SK-N-SH treated with all-trans-retinoic acid at 6 μM for 48 hours (cell line): ENCODE measurements at regions not wholly inside any gene's neighbourhood (a gene's known extent, or its start where the extent isn't known, plus 50 kb on each side); places are given as distances from the start of the nearest gene placed in this dataset.

Source experiments
- ATAC-seq: fragments of 200-7000 bp; cut with Tn5 transposase; 3 replicates; pipeline ENCODE4 v1.9.1; 2020; ENCODE audit warnings: mild to moderate bottlenecking, moderate library complexity
- ARNTL ChIP-seq: fragments of 450-650 bp; formaldehyde crosslinking; IDR thresholded peaks from 2 replicates; pipeline ENCODE4 v1.5.0; 2020; ENCODE audit warnings: low read depth, mild to moderate bottlenecking, moderate library complexity, borderline replicate concordance
- BACH2 ChIP-seq: fragments of 250-450 bp; sonication (Bioruptor Pico); IDR thresholded peaks from 2 replicates; pipeline ENCODE4 v1.9.0; 2021; ENCODE audit warnings: mild to moderate bottlenecking, borderline replicate concordance
- CSDC2 ChIP-seq: fragments of 250-450 bp; sonication (Bioruptor Pico); IDR thresholded peaks from 2 replicates; pipeline ENCODE4 v1.5.0; 2020; ENCODE audit warnings: mild to moderate bottlenecking, moderate library complexity
- CSRNP3 ChIP-seq: fragments of 250-450 bp; sonication (Bioruptor Pico); IDR thresholded peaks from 2 replicates; pipeline ENCODE4 v1.5.1; 2021; ENCODE audit warnings: mild to moderate bottlenecking, moderate library complexity
- ESRRG ChIP-seq: fragments of 250-450 bp; sonication (Bioruptor Pico); IDR thresholded peaks from 2 replicates; pipeline ENCODE4 v1.6.1; 2021; ENCODE audit warnings: mild to moderate bottlenecking
- GLIS3 ChIP-seq: fragments of 250-450 bp; sonication (Bioruptor Pico); IDR thresholded peaks from 2 replicates; pipeline ENCODE4 v1.5.0; 2020; ENCODE audit warnings: mild to moderate bottlenecking, moderate library complexity
- ISL1 ChIP-seq: fragments of 250-450 bp; sonication (Bioruptor Pico); IDR thresholded peaks from 2 replicates; pipeline ENCODE4 v2.1.2; 2022; ENCODE audit warnings: mild to moderate bottlenecking, moderate library complexity
- OSR1 ChIP-seq: fragments of 250-450 bp; sonication (Bioruptor Pico); IDR thresholded peaks from 2 replicates; pipeline ENCODE4 v1.8.0; 2022; ENCODE audit warnings: moderate library complexity, mild to moderate bottlenecking, inconsistent platforms
- PATZ1 ChIP-seq: fragments of 250-450 bp; sonication (Bioruptor Pico); IDR thresholded peaks from 2 replicates; pipeline ENCODE4 v1.8.0; 2020; ENCODE audit warnings: mild to moderate bottlenecking, moderate library complexity, borderline replicate concordance
- POU6F1 ChIP-seq: fragments of 250-450 bp; sonication (Bioruptor Pico); IDR thresholded peaks from 2 replicates; pipeline ENCODE4 v1.8.0; 2021; ENCODE audit warnings: low read depth, mild to moderate bottlenecking, moderate library complexity, borderline replicate concordance
- PPARA ChIP-seq: fragments of 250-450 bp; sonication (Bioruptor Pico); IDR thresholded peaks from 2 replicates; pipeline ENCODE4 v1.5.0; 2020; ENCODE audit warnings: mild to moderate bottlenecking, borderline replicate concordance
- RARB ChIP-seq: fragments of 250-450 bp; sonication (Bioruptor Pico); IDR thresholded peaks from 2 replicates; pipeline ENCODE4 v1.8.0; 2021; ENCODE audit warnings: mild to moderate bottlenecking, moderate library complexity
- SNAI2 ChIP-seq: fragments of 250-450 bp; sonication (Bioruptor Pico); IDR thresholded peaks from 2 replicates; pipeline ENCODE4 v1.5.0; 2020; ENCODE audit warnings: mild to moderate bottlenecking, moderate library complexity
- TCF4 ChIP-seq: fragments of 250-450 bp; sonication (Bioruptor Pico); IDR thresholded peaks from 2 replicates; pipeline ENCODE4 v1.8.0; 2021; ENCODE audit warnings: mild to moderate bottlenecking, moderate library complexity, borderline replicate concordance
- TOX ChIP-seq: fragments of 250-450 bp; sonication (Bioruptor Pico); IDR thresholded peaks from 2 replicates; pipeline ENCODE4 v1.8.0; 2021; ENCODE audit warnings: mild to moderate bottlenecking, moderate library complexity, borderline replicate concordance
- TSHZ2 ChIP-seq: fragments of 250-450 bp; sonication (Bioruptor Pico); IDR thresholded peaks from 2 replicates; pipeline ENCODE4 v1.5.0; 2020; ENCODE audit warnings: mild to moderate bottlenecking, moderate library complexity
- ZC3H10 ChIP-seq: fragments of 250-450 bp; sonication (Bioruptor Pico); IDR thresholded peaks from 2 replicates; pipeline ENCODE4 v1.5.1; 2021; ENCODE audit warnings: mild to moderate bottlenecking, moderate library complexity
- ZFP3 ChIP-seq: fragments of 250-450 bp; sonication (Bioruptor Pico); IDR thresholded peaks from 2 replicates; pipeline ENCODE4 v1.5.0; 2020; ENCODE audit warnings: mild to moderate bottlenecking, moderate library complexity
- ZFP30 ChIP-seq: fragments of 450-650 bp; formaldehyde crosslinking; IDR thresholded peaks from 2 replicates; pipeline ENCODE4 v1.5.0; 2022; ENCODE audit warnings: mild to moderate bottlenecking, moderate library complexity
- ZNF565 ChIP-seq: fragments of 450-650 bp; formaldehyde crosslinking; conservative IDR thresholded peaks from 2 replicates; pipeline ENCODE4 v1.5.0; 2020; ENCODE audit warnings: low read depth, mild to moderate bottlenecking, moderate library complexity
- ZNF70 ChIP-seq: fragments of 450-650 bp; formaldehyde crosslinking; IDR thresholded peaks from 2 replicates; pipeline ENCODE4 v1.5.0; 2020; ENCODE audit warnings: mild to moderate bottlenecking, moderate library complexity
- ZNF8 ChIP-seq: fragments of 450-650 bp; formaldehyde crosslinking; IDR thresholded peaks from 2 replicates; pipeline ENCODE4 v1.5.0; 2020; ENCODE audit warnings: mild to moderate bottlenecking, moderate library complexity

GRCh38 chr10:36263871-36264270, 621.8 kb upstream of the FZD8 start:
- no peak for TF ChIP-seq ZFP3
- TF ChIP-seq ZNF8 (CRISPR knock-in tag): no peak
- TF ChIP-seq ZFP30: no peak
- no peak for TF ChIP-seq RARB (CRISPR knock-in tag)
- no peak for TF ChIP-seq ZC3H10 (CRISPR knock-in tag)
- TF ChIP-seq TCF4 (CRISPR knock-in tag): no peak
- TF ChIP-seq ESRRG (CRISPR knock-in tag): no peak
- no peak for TF ChIP-seq PATZ1 (CRISPR knock-in tag)
- no peak for TF ChIP-seq ZNF565 (CRISPR knock-in tag)
- no peak for TF ChIP-seq SNAI2
- no peak for TF ChIP-seq TOX (CRISPR knock-in tag)
- no peak for TF ChIP-seq ZNF70
- no peak for TF ChIP-seq ISL1 (CRISPR knock-in tag)
- TF ChIP-seq CSRNP3: no peak
- TF ChIP-seq PPARA (CRISPR knock-in tag): no peak
- TF ChIP-seq OSR1 (CRISPR knock-in tag): no peak
- TF ChIP-seq TSHZ2 (CRISPR knock-in tag): no peak
- TF ChIP-seq POU6F1 (CRISPR knock-in tag): no peak
- no peak for TF ChIP-seq BACH2 (CRISPR knock-in tag)
- no peak for ATAC-seq

- no peak for TF ChIP-seq PATZ1 (CRISPR knock-in tag)
- TF ChIP-seq ZFP30: no peak
- no peak for TF ChIP-seq ARNTL
- no peak for TF ChIP-seq TCF4 (CRISPR knock-in tag)
- TF ChIP-seq ZNF70: no peak
- no peak for TF ChIP-seq GLIS3 (CRISPR knock-in tag)
- TF ChIP-seq ZNF565 (CRISPR knock-in tag): no peak
- no peak for TF ChIP-seq POU6F1 (CRISPR knock-in tag)
- TF ChIP-seq RARB (CRISPR knock-in tag): no peak
- no peak for TF ChIP-seq CSDC2 (CRISPR knock-in tag)
- TF ChIP-seq ESRRG (CRISPR knock-in tag): no peak
- TF ChIP-seq TOX (CRISPR knock-in tag): no peak
- no peak for TF ChIP-seq SNAI2
- no peak for TF ChIP-seq ZNF8 (CRISPR knock-in tag)
- no peak for TF ChIP-seq PPARA (CRISPR knock-in tag)
- no peak for TF ChIP-seq TSHZ2 (CRISPR knock-in tag)
- no peak for TF ChIP-seq ZC3H10 (CRISPR knock-in tag)
- peak; percentile 31; the same call in 1 of the 3 replicates for ATAC-seq
Measured at GRCh38 chr10:36256948-36257356, 614.9 kb upstream of the FZD8 start.
